ENCODE measurements at regions not wholly inside any gene's neighbourhood (a gene's known extent, or its start where the extent isn't known, plus 50 kb on each side); places are given as distances from the start of the nearest gene placed in this dataset.
"Not testable (repeated sequence)": the region's sequence is repeated elsewhere in the genome, so short reads cannot be mapped to it uniquely, and the experiment has no call there.

DNA sequence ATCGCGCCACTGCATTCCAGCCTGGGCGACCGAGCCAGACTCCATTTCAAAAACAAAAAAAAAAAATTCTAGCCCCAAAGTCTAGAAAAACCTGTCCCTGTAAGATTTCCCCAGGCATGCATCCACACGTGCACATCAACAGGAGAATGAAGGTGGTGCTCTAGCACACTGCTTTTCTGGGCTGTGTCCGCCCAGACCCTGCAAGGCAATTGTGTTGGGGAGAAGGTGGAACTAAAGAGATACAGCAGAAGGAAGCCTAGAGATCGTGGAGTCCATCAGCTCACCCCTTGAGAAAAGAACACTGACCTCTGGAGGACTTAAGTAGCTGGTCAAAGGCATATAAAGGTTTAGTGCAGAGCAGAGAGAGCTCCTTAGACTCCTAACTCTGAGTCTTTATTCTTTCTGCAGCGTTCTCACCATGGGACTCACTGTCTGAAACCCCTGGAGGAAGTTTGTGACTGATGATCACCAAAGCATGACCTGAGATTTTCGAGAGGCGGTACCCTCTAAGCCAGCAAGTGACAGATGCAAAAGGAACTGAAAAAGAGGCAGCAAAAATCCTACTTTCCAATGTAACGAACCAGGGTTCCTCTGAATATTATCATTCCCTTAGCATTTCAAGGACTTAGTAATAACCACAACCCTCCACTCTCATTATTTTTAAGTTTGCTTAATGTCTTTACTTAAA lies 179.8 kb downstream of the MEX3B start:
- no peak for DNase-seq (ENCODE audit: low spot score)

DNA sequence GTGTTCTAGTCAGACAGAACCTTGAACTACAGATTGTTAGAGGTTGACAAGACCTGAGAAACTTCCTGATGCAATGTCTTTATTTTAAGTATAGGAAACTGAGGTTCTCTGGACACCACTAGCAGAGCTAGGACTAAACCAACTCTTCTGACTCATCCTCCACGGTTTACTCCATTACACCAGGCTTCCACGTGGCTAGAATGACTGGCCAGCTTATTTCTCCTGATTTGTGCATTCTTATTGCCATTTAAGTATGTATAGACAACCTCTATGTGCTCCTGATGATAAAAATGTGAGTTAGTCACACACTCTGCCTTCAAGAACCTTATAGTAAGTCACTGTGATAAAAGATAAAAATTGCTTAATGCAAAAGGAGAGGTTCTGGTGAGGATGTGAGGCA lies 182.7 kb downstream of the MEX3B start:
- no peak for DNase-seq (ENCODE audit: low spot score)

DNA sequence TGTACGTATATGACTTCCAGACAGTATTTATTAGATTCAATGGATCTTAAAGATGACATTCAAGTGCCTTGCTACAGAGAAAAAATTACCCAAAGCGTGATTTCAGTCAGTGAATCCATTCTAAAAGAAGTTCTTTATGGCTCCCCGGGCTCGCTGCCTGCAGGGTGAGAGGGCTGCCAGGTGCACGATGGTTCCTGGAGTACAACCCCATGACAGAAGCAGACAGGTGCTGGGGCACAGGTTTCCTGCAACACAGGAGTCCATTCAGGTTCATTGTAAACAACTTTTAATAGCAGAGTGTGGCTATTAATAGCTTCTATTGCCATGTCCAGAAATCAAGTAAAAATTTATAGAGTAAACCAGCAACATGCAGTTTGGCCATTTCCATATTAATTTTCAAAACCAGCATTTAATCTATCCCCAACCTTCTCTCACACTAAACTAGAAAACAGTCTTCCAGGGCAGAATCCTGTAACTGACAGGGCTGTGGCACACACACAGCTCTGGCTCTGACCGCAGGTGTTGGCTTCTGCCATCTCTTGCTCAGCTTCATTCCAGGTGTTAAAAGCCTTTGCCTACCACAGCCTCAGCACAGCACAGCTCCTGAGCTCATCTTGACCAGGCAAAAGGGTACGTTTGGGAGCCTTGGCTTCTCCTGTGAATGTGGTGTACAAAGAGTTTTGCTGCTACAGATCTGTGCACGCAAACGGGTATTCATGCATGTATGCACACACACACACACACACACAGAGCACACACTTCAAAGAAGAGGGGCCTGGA lies 185.9 kb downstream of the MEX3B start:
- no peak for DNase-seq (ENCODE audit: low spot score)

DNA sequence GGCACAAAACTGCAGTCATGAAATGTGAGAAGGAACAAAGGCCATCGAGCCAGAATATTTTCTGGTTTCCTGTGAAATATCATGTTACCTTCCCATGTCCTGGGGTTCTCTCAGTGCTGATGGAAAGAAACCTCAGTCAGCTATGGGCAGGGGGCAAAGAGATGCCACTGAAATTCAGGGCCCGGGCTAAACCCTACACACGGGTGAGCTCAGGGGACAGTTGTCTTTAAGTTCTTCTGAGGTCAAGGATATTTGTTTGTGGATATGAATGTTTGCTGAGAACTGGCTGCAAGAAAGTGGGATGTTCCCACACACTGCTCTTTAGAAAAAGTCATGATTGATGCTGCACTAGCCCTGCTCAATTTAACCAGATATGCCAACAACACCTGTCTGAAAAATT lies 187.2 kb downstream of the MEX3B start:
- DNase-seq (ENCODE audit: low spot score), result no peak

DNA sequence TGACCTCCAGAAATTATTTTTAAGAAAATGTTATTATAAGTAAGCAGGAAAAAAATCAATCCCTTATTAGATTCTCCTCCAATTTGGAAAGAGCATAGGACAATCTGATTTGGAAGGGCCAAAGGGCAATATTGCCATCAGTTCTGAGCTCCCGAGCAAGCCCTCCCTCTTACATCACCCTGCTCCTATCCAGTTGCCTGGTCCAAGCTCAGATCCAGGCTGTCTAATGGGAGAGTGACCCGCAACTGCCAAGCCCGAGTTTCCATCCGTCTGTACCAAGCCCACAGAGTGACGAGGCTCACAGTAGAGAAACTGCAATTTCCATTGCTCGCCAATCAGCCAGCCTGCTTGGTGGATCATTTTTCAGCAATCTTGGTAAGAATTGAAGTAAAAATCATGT lies 187.7 kb downstream of the MEX3B start:
- no peak for DNase-seq (ENCODE audit: low spot score)

DNA sequence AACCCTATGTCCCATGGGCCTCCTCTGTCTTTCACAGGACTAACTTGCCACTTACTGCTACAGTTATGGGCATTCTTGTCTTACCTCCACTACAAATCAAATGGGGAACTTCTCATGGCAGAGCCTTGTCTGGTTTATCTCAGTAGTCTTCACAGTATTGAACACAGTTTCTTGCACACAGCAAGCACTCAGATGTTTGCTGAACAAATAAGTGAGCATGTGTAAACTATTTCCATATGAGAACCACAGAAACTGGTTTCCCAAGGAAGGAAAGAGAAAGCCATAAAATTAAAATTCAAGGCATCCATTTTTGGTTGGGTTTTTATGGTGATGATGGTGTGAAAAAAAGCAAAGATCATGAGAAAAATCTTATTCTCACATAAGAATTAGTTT lies 189.2 kb downstream of the MEX3B start:
- no peak for DNase-seq (ENCODE audit: low spot score)

DNA sequence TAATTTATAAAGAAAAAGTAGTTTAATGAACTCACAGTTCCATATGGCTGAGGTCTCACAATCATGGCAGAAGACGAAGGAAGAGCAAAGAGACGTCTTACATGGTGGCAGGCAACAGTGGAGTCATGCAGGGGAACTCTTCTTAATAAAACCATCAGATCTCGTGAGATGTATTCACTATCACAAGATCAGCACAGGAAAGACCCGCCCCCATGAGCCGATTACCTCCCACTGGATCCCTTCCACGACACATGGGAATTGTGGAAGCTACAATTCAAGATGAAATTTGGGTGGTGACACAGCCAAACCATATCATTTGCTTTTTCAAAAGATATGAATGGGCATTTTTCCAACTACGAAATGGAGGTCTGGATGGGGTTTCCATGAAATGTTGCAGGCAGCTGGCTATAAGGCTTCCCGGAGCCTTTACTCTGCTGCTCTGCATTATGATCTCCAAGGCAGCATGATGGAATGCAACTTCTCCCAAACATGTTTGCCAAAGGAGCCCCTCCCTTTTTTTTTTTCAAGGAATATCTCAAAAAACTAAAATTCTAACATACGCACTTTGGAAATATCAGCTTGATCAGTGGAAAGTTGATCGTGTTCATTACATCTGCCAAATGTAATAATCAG lies 189.7 kb downstream of the MEX3B start:
- DNase-seq (ENCODE audit: low spot score), result no peak

DNA sequence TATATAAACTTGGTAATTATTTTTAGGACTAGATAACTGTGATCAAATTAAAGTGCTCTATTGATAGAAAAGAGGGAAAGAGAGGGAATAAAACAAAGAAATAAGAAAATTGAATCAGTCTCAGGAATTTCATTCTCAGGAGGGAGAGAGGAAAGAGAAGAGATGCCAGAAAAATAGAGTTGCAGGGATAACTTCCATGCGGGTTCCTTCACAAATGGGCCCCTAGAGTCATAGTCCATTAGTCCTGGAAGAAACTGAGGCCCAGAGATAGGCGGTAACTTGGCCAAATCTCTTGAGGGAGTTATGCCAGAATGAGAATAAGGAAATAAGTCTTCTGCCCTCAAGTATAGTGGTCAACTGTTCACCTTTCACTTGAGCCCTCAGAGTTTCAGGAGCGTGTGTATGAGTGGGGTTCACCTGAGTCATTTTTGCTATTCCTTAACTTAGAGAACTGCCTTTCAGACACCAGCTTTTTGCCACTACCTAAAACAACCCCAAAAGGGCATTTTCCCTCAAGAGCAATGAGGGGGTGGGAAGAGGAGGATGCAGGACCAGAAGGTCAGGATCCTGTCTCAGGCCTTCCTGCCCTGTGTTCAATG lies 192.6 kb downstream of the MEX3B start:
- no peak for DNase-seq (ENCODE audit: low spot score)

DNA sequence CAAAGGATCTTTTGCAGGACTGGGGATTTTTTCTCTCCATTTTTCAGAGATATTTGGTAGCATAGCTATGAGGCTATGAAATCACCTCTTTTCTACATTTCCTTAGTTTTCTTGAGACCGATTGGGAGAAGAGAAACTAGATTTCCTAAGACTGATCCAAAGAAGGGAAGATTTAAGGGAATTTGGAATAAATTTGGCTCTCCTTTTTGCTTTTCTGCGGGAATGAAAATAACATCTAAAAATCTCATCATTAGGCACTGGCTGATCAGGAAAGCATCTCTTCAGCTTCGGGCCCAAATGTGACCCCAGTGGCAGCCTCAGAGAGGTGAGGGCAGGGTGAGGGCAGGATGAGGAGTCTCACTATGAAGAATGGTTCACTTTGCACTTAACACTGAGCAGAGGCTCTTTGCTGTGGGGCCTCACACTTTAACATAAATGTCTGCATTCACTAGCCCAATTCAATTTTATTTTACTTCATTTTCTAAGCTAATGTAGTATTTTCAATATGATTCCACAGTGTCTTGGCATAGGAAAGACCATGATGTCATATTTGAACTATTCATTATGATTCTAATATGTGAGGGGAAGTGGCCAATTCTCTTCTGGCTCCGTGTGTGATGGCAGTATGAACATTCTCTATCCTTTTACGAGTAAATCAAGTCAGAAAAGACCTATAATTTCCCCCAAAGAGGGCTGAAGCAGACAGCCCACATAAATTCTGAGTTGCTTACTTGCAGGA lies 193.2 kb downstream of the MEX3B start:
- DNase-seq (ENCODE audit: low spot score), result no peak

DNA sequence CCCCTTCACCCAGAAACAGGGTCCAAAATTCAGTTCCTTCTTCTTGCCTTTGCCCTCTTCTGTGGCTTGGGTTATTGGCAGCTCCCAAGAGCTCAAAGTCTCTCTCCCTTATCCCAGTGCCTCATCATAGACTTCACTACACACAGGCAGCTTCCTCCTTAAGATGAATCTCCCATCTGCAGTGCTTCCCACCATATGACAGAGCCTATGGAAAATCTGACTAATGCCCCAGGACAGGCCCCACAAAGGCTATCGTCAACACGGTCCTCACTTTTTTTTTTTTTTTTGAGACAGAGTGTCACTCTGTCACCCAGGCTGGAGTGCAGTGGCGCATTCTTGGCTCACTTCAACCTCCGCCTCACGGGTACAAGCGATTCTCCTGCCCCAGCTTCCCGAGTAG lies 194.1 kb downstream of the MEX3B start:
- no peak for DNase-seq (ENCODE audit: low spot score)

DNA sequence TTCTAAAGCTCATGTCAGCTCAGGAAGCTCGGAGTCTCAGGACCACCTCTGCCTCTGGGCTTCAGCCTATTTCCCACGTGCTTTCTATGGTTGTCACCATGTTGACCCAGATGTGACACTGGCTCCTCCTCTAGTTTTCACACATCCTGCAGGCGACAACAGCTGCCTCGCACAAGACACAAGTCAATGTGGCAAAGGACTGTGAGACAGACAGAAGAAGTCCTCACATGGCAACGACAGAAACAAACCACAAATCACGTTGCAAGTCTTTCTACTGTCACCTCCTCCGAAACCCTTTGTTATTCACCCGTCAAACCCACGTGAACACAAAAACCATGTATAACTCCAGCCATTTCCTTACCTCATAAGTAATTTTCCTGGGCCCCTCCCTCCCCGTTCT lies 194.5 kb downstream of the MEX3B start:
- DNase-seq (ENCODE audit: low spot score), result no peak

DNA sequence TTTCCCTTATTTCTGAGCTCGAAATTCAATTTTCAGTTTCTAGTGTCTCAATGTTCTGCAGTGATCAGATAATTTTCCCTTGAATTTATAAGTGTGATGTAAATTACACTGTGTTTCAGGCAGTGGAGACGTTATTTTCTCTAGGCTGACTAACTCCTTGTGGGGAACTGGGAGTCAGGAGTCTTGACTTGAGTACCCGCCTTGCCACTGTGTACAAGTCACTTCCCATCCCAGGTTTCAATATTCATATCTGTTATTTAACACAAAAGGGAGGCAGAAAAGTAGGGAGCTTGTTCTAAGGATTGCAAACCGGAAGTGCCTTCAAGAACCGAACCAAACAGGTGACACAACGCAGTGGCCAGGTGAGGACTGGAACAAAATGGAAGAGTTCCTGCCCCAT lies 196.5 kb downstream of the MEX3B start:
- DNase-seq (ENCODE audit: low spot score), result no peak

DNA sequence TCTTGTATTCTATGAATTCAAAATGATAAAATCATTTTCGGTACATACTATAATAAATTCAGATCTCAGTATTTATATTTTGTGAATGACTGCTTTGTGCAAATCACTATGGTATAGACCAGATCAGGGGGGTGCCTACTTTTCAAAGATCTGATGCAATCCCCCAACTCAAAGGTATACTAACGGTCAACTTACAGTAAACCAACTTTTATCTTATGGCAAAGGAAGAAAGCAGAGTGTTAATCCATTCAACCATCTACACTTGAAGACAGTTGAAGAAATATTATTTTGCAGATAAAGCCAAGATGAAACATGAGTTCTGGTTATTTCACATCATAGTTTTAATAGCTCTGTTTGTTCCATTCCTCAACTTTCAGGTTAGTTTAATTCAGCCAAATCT lies 197.1 kb downstream of the MEX3B start:
- DNase-seq (ENCODE audit: low spot score), result no peak

DNA sequence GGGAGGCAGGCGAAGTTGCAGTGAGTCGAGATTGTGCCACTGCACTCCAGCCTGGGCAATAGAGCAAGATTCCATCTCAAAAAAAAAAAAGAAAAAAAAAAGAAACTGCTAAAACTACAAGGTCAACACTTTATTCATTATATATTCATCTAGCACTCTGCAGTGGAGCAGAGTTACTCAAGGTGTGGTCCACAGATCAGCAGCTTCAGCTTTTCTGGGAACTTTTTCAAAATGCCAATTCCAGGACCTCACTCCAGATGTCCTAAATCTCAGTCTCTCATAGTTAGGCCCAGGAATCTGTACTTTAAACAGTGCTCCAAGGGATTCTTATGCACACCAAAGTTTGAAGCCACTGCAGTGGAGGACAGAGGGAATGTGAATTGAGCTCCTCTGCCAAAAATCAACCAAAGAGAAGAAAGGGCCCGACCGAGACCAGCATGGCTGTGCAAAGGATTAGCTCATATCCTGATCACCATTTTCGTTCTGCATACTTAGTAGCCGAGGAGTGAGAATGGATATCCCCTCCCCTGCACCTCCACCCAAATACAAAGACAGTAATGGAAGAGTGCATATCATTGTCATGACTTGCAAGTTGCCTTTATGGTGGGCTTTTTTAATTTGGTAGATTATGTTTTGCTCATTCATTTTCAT lies 201.9 kb downstream of the MEX3B start:
- DNase-seq (ENCODE audit: low spot score), result no peak

DNA sequence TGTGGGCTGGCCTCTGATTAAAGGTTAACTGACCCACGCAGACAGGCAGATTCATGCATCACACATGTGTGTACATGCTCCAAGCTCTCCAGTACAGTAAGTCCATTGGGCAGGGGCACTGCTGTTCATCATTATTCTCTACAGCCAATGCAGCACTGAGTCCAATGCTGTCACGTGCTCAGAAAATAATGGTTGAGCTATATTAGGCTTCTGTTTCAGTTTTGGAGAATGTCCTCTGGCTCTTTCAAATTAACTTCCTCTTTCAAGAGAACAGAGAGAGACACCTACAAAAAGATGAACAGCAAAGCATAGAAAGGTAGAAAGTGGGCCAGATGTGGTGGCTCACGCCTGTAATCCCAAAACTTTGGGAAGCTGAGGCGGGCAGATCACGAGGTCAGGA lies 202.6 kb downstream of the MEX3B start:
- DNase-seq (ENCODE audit: low spot score), result no peak

DNA sequence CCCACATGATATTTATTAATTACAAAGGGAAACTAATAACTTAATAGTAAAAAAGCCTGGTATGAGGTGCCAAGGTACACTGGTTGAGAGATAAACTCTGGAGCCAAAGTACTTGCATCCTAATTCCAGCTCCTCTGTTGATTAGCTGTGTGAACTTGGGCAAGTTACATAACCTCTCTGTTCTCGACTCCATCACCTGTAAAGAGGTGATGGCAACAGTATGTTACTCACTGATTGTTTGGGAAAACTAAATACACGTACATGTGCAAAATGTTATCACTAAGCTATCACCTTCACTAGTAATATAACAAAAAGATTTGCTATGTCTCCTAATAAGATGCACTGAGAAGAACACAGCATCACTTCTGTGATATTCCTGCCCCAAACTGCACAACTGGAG lies 206.4 kb downstream of the MEX3B start:
- DNase-seq (ENCODE audit: low spot score), result no peak

DNA sequence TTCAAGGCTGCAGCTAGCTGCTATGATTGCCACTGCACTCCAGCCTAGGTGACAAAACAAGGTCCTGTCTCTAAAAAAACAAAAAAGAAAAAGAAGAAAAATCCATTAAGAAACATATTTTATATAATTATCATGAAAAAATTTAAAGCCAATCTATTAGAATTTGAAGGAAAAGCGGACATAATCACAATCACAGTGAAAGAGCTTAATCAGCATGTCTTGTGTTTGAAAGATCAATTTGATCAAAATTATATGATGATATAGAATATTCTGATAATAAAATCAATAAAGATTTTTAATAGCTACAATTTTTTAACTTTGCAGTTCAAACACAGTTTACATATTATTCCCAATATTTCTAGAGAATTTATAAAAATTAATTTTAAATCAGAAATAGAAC lies 210.1 kb downstream of the MEX3B start:
- no peak for DNase-seq (ENCODE audit: low spot score)

DNA sequence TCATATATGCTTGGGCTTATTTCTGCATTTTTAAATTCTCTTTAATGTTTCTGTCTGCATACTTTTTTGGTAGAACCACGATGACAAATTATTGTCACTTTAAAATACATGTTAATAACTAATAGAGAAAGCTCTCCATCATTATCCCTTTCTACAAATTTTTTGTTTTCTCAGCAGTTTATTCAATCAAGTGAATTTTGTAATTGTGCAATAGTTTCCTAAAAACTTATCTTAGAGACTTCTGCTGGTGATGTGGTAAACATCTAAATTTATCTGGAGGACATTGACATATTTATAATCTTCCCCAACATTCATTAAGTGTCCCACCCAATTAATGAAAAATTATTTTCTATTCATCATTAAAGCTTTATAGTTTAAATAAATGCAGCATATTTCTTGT lies 215.3 kb downstream of the MEX3B start:
- DNase-seq (ENCODE audit: low spot score), result no peak

DNA sequence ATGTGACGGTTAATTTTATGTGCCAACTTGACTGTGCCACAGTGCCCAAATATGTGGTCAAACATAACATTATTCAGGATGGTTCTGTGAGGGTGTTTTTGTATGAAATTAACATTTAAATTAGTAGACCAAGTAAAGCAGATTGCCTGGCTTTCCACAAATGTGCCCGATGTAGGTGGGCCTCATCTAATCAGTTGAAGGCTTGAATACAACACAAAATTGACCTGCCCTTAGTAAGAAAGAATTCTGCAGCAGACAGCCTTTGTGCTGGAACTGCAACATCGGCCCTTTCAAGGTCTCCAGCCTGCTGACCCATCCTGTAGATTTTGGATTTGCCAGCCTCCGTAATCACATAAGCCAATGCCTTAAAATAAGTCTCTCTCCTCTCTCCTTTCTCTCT lies 215.9 kb downstream of the MEX3B start:
- no peak for DNase-seq (ENCODE audit: low spot score)

DNA sequence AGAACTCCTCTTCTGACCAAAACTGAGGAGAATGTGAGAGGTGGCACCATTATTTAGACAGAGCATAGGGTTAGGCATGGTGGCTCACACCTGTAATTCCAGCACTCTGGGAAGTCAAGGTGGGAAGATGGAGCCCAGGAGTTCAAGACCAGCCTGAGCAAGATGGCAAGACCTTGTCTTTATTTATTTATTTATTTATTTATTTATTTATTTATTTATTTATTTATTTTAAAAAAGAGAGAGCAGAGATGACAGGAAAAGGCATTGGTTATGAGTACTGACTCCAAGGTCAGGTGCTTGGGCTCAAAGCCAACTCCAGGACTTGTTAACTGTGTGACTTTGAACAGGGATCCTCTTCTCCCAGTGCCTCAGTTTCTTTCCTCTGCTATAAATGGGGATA lies 217.7 kb downstream of the MEX3B start:
- no peak for DNase-seq (ENCODE audit: low spot score)

DNA sequence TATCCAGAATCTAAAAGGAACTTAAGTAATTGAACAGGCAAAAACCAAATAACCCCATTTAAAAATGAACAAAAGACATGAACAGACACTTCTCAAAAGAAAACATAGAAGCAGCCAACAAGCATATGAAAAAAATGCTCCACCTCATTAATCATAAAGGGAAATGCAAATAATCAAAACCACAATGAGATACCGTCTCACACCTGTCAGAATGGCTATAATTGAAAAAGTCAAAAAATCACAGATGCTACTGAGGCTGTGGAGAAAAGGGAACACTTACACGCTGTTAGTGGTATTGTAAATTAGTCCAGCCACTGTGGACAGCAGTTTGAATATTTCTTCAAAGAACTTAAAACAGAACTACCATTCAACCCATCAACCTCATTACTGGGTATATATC lies 220.7 kb downstream of the MEX3B start:
- no peak for DNase-seq (ENCODE audit: low spot score)

DNA sequence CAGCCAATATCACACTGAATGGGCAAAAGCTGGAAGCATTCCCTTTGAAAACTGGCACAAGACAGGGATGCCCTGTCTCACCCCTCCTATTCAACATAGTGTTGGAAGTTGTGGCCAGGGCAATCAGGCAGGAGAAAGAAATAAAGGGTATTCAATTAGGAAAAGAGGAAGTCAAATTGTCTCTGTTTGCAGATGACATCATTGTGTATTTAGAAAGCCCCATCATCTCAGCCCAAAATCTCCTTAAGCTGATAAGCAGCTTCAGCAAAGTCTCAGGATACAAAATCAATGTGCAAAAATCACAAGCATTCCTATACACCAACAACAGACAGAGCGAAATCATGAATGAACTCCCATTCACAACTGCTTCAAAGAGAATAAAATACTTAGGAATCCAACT lies 223.2 kb downstream of the MEX3B start:
- DNase-seq (ENCODE audit: low spot score), result not testable (repeated sequence)

Data from CD4-positive, alpha-beta T cell treated with Interleukin-2 at 100 ng/mL for 4 hours (primary cell).